ENCODE measurements at regions not wholly inside any gene's neighbourhood (a gene's known extent, or its start where the extent isn't known, plus 50 kb on each side); places are given as distances from the start of the nearest gene placed in this dataset.
A peak's percentile ranks its signal among the peaks of the same experiment; 100 is the strongest.

DNA sequence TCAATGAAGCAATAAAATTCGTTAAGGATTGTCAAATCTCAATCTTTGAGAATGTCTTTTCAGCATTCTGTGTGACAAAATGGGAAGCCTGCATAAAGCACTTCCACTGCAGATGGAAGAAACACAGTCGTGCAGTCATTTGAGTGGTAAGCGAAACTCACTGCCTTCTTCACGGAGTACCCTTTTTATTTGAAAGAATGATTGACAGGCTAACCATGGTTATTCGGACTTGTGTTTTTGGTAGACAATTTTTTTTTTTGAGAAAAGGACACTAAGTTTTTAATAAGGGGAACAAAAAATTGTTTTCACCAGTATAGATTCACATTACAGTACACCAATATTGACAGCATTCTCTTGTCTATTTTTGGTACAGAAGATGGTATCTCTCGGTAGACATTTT, 86.9 kb upstream of the MSX1 start:
- no peak for DNase-seq (ENCODE audit: low spot score)

DNA sequence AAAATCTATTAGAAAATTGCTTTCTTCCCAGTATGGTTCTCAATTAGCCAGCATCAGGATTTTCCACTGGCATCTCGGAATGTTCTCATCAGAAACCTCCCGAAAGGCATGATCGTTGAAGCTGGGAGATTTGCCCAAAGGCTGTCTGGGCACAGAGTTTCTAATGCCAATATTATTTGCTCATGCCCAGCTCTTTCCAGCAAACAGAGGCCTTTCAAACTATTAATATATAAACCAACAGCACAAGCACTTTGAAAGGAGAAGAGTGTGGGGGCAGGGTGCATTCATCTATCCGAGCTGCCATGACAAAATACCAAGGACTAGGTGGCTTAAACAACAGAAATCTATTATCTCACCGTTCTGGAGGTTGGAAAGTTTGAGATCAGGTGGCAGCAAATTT, 88.3 kb upstream of the MSX1 start:
- no peak for DNase-seq (ENCODE audit: low spot score)

GRCh38 chr4:4770610-4771009, 88.9 kb upstream of the MSX1 start:
- DNase-seq (ENCODE audit: low spot score): no peak

DNA sequence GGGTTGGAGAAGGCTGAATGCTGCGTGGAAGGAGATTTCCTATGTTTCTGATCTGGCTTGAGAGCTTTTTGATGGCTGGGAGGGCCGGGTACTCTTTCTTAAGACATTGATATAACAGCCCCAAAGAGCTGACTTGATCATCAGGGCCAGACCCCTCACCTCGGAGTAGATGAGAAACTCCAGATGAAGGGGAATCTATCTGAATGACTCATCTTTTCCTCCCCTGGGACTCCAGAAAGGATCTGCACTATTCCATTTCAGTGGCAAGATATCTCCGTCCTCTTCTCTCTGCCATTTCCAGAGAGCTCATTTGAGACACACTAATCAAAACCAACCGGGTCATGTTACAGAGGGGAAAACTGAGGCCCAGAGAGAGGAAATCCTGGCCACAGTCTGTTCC, 92.9 kb upstream of the MSX1 start:
- DNase-seq (ENCODE audit: low spot score): no peak

DNA sequence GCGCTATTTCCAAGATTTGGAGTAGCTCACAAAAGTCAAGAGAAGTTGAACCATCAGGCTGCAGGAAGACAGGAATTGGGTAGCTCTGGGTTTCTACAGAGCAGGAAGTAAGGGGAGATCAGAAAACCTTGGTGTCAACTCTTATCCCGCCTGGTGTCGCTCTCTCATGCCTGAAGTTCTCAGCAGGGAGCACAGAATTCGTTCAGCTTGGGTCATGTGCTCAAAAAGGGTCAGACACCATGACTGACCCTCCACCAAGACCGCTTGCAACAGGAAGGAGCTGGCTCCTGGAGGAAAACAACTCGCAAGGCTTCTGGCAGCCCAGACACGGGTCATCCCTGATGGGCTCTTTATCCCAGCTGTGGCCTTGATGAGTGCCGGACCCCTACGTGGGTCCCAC, 93.7 kb upstream of the MSX1 start:
- no peak for DNase-seq (ENCODE audit: low spot score)

- DNase-seq (ENCODE audit: low spot score): no peak
Measured at GRCh38 chr4:4764558-4764905, 94.9 kb upstream of the MSX1 start.

- DNase-seq (ENCODE audit: low spot score): no peak
Measured at GRCh38 chr4:4763822-4764557, 95.5 kb upstream of the MSX1 start.

GRCh38 chr4:4762909-4763821, 96.3 kb upstream of the MSX1 start:
- DNase-seq (ENCODE audit: low spot score): no peak

GRCh38 chr4:4762300-4762699, 97.2 kb upstream of the MSX1 start:
- no peak for DNase-seq (ENCODE audit: low spot score)

- peak; percentile 23 for DNase-seq (ENCODE audit: low spot score)
Measured at GRCh38 chr4:4761128-4761982, 98.1 kb upstream of the MSX1 start.

- DNase-seq (ENCODE audit: low spot score): no peak
Measured at GRCh38 chr4:4759883-4760282, 99.6 kb upstream of the MSX1 start.

GRCh38 chr4:4759232-4759631, 100.2 kb upstream of the MSX1 start:
- DNase-seq (ENCODE audit: low spot score): no peak

DNA sequence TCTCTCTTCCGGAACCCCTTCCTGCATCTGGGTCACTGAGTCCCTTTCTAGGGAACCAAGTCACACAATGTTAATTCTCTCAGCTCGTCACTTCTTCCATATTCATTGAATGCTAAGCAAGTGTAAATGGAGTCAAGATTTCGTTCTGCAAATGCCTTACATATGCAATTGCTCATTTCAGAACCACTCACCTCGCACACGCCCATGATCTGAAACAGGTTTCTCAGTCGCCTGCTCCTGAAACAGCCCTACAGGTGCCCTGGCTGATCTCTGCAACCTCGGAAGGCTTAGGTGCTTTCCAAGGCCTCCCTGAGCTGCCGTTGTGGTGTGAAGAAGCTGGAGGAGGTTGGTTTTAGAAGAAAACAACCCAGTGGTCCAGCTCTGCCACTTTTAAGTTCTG, 100.8 kb upstream of the MSX1 start:
- no peak for DNase-seq (ENCODE audit: low spot score)

- no peak for DNase-seq (ENCODE audit: low spot score)
Measured at GRCh38 chr4:4755306-4755705, 104.2 kb upstream of the MSX1 start.

DNA sequence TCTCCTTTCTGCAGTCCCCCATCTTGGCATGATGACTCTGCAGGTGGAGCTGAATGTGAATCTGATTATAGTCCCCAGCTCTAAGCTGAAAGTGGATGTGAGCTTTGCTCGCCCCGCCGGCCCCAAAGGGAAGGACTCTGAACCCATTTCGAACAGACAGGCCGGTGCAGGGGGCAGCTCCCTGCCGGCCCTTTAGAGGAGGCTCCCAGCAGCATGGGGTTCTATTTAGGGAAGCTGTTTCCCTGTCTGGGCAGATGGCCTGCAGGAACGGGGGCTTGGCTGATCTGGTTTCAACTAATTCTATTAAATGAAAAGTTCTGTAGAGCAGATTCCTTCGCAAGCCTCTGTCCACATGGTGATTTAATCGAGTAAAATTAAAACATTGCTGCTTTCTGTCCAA, 104.8 kb upstream of the MSX1 start:
- no peak for DNase-seq (ENCODE audit: low spot score)

DNA sequence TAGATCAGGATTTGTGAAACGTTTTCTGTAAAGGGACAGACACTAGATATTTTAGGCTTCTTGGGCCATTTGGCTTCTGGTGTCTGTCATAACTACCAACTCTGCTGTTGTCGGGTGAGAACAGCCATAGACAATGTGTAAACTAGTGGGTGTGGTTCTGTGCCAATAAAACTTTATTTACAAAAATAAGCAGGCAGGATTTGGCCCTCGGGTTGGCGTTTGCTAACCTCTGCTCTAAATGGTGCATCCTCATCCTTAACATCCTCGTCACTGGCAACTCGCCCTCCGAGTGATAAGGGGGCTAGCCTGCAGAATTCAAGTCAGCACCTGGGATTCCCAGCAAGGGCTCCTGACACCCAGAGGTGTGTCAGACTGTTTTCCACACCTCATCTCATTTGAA, 105.8 kb upstream of the MSX1 start:
- DNase-seq (ENCODE audit: low spot score): no peak

DNA sequence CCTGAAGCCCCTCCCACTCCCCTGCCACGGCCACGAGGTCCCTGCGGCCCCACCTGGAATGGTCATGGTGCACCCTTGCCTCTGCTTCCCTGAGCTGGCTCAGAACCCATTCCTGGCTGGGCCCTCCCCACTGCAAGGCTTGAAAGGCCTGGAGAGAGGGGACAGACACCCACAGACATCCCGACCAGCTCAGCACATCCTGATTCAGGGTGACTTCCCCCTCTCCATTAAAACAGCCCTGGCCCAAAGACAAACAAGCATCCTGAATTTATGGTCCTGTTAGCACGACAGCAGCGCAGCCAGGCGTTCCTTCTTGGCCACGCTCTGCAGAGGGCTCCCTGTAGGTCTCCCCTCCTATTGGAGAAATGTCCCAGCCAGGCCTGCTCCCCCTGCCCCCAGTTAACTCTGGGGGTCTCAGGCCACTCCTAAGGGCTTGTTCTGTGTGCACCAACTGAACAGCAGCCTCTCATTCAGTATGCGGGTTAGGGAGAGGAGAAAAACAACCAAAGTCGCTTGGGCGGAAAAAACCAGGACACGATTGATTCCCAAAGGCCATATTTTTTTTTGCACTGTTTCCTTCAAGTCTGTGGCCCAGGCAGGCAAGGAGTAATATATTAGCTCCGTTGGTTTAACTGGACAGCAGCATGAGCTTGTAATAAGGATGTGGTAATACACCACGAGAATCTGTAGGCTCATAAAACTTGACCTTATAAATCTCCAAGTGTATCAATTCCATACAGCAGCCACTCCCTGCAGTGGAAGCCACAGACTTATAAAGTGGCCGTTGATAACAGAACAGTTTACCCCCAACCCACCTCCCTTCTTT, 106.7 kb upstream of the MSX1 start:
- DNase-seq (ENCODE audit: low spot score): no peak

DNA sequence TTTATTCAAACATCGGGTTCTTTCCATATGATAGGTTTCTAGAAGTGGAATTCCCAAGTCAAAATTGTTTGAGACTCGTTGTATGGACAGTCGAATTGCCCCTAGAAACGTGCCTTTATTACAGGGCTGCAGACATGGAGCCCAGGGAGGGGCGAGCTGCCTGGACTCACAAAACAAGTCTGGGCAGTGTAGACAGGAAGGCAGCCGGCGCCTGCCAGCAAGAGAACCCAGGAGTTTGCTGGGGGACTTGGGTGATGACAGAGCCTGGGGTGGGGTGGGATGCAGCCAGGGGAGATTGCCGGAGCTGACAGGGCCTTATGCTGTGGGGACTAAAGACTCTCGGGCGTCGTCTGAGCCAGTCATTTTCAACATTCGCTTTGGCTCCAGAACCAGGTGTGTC, 107.4 kb upstream of the MSX1 start:
- DNase-seq (ENCODE audit: low spot score): no peak

GRCh38 chr4:4750187-4750586, 109.3 kb upstream of the MSX1 start:
- no peak for DNase-seq (ENCODE audit: low spot score)

- no peak for DNase-seq (ENCODE audit: low spot score)
Measured at GRCh38 chr4:4749137-4749536, 110.3 kb upstream of the MSX1 start.

GRCh38 chr4:4746444-4746843, 113.0 kb upstream of the MSX1 start:
- DNase-seq (ENCODE audit: low spot score): no peak

DNA sequence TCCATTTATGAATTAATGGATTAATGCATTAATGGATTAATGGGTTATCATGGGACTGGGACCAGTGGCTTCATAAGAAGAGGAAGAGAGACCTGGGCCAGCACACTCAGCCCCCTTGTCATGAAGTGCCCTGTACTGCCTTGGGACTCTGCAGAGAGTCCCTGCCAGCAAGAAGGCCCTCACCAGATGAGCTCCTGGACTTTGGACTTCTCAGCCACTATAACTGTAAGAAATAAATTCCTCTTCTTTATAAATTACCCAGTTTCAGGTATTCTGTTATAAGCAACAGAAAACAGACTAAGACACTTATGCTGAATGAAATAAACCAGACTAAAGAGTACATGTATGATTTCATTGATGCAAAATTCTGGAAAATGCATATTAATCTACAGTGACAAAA, 119.4 kb upstream of the MSX1 start:
- DNase-seq (ENCODE audit: low spot score): no peak

All from HuH-7 (cell line).